ENCODE measurements at regions not wholly inside any gene's neighbourhood (a gene's known extent, or its start where the extent isn't known, plus 50 kb on each side); places are given as distances from the start of the nearest gene placed in this dataset.

- no peak overlapping the region for H3K4me3 ChIP-seq (ENCODE audit: insufficient read depth, low read depth, low read length)
- H2AK9ac ChIP-seq (replicated peaks; ENCODE audit: low read depth, low read length, poor library complexity): no peak overlapping the region
- POLR2A ChIA-PET (ENCODE audit: unreplicated experiment): no interaction called here
- H3K79me1 ChIP-seq (ENCODE audit: low read depth in 1 of 2, low read length in 2 of 2): no peaks in the 10 kb centered on the region
- H3K27me3 ChIP-seq (ENCODE audit: control insufficient read depth, insufficient read depth, low read length): no peaks in the 10 kb centered on the region
- TF ChIP-seq RFX5 (IDR thresholded peaks at IDR 0.05; ENCODE audit: low read depth, low read length) (no peak), BHLHE40 (IDR thresholded peaks at IDR 0.05; ENCODE audit: low read depth, low read length) (no peak), CEBPB (IDR thresholded peaks at IDR 0.05; ENCODE audit: low read depth, low read length) (no peak), CTCF (conservative IDR thresholded peaks at IDR 0.05; ENCODE audit: low read depth, low read length) (no peak), MAZ (IDR thresholded peaks at IDR 0.05; ENCODE audit: borderline replicate concordance, low read depth, low read length) (no peak), MAFK (IDR thresholded peaks at IDR 0.05; ENCODE audit: low read depth, low read length) (no peak), SMC3 (IDR thresholded peaks at IDR 0.05; ENCODE audit: low read depth, low read length) (no peak), MXI1 (IDR thresholded peaks at IDR 0.05; ENCODE audit: borderline replicate concordance, low read depth, low read length) (no peak), CHD1 (IDR thresholded peaks at IDR 0.05; ENCODE audit: low read depth, low read length) (no peak), FOS (IDR thresholded peaks at IDR 0.05; ENCODE audit: low read depth, low read length) (no peak), RAD21 (IDR thresholded peaks at IDR 0.05; ENCODE audit: low read length) (no peak), RCOR1 (IDR thresholded peaks at IDR 0.05; ENCODE audit: insufficient replicate concordance, low read length) (no peak), USF2 (IDR thresholded peaks at IDR 0.05; ENCODE audit: low read depth, low read length) (no peak), POLR2A (IDR thresholded peaks at IDR 0.05; ENCODE audit: low read depth, low read length) (no peak), NFE2L2 (IDR thresholded peaks at IDR 0.05; ENCODE audit: low read depth, low read length) (no peak)
- no peaks in the 10 kb centered on the region for H3K4me1 ChIP-seq (ENCODE audit: control insufficient read depth, insufficient read depth, low read length)
- no peak overlapping the region for H2AK5ac ChIP-seq (ENCODE audit: low read depth, low read length)
- H2AFZ ChIP-seq (replicated peaks; ENCODE audit: low read length, poor library complexity): no peak overlapping the region
- H3K4ac ChIP-seq (ENCODE audit: low read depth, low read length): no peak overlapping the region
- H4K91ac ChIP-seq (ENCODE audit: insufficient read depth, low read depth, low read length): no peak overlapping the region
- dilution Hi-C loops (cut with HindIII; ENCODE audit: low sequenced_read_pairs, unreplicated experiment): no loop called here
- CTCF ChIA-PET: no interaction called here
- no peak overlapping the region for H3K14ac ChIP-seq (replicated peaks; ENCODE audit: low read depth, low read length)
- BruUV-seq (replicated peaks): no TSS peak
- H3K9ac ChIP-seq (ENCODE audit: low read depth, low read length): no peak overlapping the region
- H3K27ac ChIP-seq (ENCODE audit: insufficient read depth, low read length): no peak overlapping the region
- in situ Hi-C loops (cut with MboI; ENCODE audit: low sequenced_read_pairs): no loop called here
- H3K9me3 ChIP-seq (ENCODE audit: control insufficient read depth, insufficient read depth, low read length): peaks cover 2% of the 10 kb centered on the region
- H3K56ac ChIP-seq (ENCODE audit: extremely low read depth, insufficient read depth, low read length): no peak overlapping the region
- H3K18ac ChIP-seq (ENCODE audit: low read depth, low read length): no peak overlapping the region
- H2BK20ac ChIP-seq (ENCODE audit: low read depth, low read length): no peak overlapping the region
- H3K23ac ChIP-seq (ENCODE audit: low read depth, low read length): no peak overlapping the region
- H3K36me3 ChIP-seq (ENCODE audit: control insufficient read depth, insufficient read depth, low read length): no peaks in the 10 kb centered on the region
- no peak overlapping the region for H3K4me2 ChIP-seq (ENCODE audit: low read depth, low read length)
- no peaks in the 10 kb centered on the region for H4K20me1 ChIP-seq (ENCODE audit: insufficient read depth, low read length)
- H4K5ac ChIP-seq (ENCODE audit: low read depth, low read length): no peak overlapping the region
- no peak overlapping the region for H2BK120ac ChIP-seq (ENCODE audit: low read depth, low read length)
- no peak for ATAC-seq (ENCODE audit: low read depth)
- no peaks in the 10 kb centered on the region for H3K9me1 ChIP-seq (ENCODE audit: insufficient read depth, low read length)
- no peak overlapping the region for H2BK5ac ChIP-seq (ENCODE audit: low read depth, low read length, poor library complexity, severe bottlenecking)
- intact Hi-C loops (cut with micrococcal nuclease): no loop called here
- H2BK15ac ChIP-seq (ENCODE audit: low read depth, low read length): no peak overlapping the region
- DNase-seq: no peak
- no peak overlapping the region for H4K8ac ChIP-seq (ENCODE audit: low read depth in 2 of 2, low read length in 2 of 2)
Observed at GRCh38 chr3:165389064-165389463, 192.9 kb upstream of the SLITRK3 start.

Data from IMR-90 (cell line).